HG02798 (cell line): ENCODE measurements at regions not wholly inside any gene's neighbourhood (a gene's known extent, or its start where the extent isn't known, plus 50 kb on each side); places are given as distances from the start of the nearest gene placed in this dataset.
"Not testable (repeated sequence)": the region's sequence is repeated elsewhere in the genome, so short reads cannot be mapped to it uniquely, and the experiment has no call there.

Experiments used
- ATAC-seq: cut with Tn5 transposase; IDR thresholded peaks from one replicate; pipeline ENCODE4 v1.9.1; 2021; ENCODE audit warnings: mild to moderate bottlenecking; ENCODE audit not compliant: unreplicated experiment, poor library complexity

DNA sequence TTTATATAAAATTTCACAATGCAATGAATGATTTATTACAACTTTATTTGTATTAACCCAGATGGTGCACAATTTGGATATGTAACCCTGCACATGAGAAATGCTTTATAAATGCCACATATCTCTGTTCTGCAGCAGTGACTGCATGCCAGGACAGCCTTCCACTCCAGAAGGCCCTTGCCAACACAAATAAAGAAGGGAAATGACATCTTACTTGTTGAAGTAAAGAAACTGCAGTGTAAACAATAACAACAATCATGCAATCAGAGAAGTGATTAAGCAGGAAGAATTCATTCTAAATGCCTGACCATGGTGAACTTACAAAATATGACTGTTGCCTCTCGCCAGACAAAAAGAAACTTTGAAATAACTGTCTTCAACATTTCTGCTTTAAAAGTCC is 129.9 kb upstream of the CHST9 start:
- ATAC-seq = no peak

DNA sequence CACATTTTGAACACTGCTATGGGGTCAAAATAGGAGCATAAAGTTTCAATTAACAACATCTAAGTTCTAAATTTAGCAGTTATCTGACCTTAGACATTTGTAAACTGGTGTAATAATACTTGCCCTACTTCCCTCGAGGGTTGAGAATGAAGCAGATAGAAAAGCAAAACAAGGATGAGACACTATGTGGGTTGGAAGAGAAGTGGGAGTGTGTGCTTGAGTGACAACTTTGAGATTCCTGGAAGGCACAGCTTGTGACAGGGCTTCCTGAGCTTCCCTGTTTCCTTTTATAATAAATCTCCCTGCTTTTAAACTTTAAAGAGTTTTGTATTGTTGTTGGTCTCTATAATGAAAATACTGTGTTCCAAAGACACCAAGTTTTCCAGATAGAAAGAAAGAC is 128.6 kb upstream of the CHST9 start:
- ATAC-seq = no peak

DNA sequence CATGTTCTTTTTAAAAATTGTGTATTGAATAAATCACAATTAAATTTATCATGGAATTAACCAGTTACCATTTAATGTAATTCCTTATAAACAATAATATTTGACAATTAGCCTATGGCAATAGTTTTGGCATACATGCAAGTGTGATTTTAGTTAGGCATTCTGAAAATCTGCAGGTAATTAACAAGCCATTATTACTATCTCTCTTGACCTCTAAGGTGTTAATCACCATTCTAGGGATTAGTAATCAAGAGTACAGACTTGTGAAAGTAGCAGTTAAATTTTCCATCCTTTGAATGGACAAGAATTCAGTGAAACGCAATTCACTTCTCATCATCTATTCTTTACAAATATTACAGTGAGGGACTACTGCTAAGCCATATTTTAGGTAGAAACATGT is 127.7 kb upstream of the CHST9 start:
- no peak for ATAC-seq

DNA sequence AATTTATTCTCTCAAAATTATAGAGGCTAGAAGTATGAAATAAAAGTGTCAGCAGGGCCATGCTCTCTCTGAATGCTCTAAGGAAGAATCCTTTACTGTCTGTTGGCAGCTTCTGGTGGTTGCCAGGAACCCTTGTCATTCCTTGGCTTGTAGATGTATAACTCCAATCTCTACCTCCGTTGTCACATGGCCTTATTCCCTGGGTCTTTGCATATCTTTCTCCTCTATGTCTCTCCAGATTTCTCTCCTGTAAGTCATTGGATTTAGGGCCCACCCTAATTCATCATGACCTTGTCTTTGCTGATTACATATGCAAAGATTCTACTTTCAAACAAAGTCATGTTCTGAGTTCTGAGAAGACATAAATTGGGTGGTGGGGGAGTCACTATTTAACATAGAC is 127.0 kb upstream of the CHST9 start:
- no peak for ATAC-seq

DNA sequence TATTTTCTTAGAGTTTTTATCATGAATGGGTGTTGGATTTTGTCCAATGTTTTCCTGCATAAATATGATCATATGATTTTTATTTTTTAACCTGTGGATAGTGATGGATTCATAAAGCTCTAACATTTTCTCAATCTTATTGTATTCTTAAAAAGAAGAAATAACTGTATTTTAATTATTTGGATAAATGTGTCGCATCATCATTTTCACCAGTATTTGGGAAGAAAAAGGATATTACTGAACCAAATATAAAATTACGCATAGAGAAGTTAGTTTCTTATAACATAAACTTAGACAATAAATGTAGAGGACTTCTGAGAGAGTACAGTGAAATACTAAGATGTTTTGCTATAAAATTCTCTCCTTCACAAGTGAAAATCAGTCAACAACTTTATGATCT is 126.0 kb upstream of the CHST9 start:
- no peak for ATAC-seq

DNA sequence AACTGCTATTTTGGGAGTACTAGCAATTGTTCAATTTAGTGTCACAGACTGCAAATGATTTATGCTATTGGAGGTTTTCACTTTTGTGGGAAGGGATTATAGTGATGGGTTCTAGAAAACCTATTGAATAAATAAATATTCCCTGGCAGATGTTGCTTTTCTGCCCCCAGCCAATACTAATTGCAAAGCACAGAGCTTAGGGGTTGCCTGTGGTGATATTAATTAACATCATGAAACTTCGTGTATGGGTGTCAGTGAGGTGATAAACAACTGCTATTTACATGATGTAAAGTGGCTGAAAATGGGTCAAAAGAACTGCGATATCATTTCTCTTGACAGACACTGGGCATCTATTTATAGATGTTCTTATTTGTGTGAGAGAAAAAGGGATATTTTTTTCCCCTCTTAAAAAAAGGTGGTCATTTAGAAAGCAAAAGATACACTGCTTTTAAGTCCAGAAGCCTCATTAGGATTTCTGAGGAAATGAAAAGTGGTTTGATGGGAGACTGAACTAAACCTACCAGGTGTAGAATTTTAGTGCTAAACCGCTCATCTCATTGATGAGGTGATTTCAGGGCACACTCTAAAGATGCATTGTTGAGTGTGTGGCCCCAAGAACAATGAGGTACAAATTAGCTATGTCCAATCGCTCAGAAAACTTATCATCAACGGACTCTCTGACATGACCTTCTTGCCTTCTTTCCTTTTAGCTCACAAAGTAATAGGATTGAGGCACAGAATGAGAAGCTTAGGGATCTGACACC is 116.7 kb upstream of the CHST9 start:
- no peak for ATAC-seq

DNA sequence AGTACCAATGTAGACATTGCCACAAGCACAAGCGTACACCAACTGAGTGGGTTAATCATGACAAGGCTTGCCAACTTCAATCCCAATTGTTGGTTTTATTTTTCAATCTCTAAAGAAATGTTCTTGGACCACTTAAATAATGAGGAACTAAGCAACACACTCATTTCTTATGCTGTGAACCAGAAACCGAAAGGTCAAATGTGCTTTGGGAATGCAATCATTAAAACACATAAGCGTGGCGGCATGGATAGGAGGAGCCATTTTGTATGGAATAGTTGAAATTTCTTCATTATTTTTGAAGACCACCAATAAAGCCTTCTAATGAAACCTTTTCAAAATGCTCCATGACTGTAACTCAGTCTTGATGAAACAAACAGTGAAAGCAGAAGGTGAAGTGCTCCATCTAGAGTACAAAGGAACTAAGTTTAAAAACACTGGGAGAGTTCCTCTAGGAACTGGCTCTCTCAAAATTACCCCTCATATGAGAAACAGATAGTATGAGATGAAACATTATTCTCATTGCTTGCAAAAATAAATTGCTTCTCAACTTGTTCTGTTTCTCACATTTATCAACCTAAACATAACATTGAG is 113.2 kb upstream of the CHST9 start:
- no peak for ATAC-seq

DNA sequence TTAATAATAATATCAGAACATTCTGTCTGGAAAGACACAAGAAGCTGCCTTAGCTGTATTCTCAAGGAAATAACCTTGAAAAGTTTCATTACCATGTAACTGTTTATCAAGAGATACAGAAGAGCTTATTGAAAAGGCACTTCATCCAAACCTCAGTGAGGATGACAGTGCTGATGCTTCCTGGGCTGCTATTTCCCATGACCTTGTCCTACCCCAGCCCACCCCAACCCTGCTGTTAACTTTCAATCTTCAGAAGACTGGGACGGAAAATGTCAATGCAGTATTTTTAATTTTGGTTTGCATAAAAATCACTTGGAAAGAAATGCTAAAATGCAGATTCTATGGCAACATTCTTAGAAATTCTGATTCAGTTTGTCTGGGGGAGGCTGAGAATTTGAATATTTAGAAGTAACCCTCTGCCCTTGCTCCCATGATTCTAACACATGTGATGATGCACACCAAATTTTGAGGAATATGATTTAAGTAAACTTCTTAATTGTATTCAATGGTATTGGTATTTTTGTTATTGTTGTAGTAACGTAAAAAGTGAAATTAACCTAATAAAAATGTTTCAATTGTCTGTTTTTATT is 101.0 kb upstream of the CHST9 start:
- not testable (repeated sequence) for ATAC-seq

DNA sequence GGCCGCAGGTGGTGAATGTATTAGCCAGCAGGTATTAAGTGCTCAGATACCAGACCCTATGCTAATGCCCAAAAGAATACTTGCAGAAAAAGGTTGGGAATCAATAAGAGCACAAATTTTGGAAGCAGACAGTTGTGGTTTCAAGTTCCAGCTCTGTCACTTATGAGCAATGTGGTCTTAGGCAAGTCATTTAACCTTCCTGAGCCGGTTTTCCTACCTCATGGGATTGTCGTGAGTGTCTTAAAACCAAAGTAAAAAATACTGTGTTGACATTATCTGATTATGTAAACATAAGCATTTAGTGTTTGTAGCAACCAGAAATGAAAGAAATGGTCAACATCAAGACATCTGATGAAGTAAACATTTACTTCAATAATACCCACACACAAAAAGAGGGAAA is 93.0 kb upstream of the CHST9 start:
- ATAC-seq = no peak

DNA sequence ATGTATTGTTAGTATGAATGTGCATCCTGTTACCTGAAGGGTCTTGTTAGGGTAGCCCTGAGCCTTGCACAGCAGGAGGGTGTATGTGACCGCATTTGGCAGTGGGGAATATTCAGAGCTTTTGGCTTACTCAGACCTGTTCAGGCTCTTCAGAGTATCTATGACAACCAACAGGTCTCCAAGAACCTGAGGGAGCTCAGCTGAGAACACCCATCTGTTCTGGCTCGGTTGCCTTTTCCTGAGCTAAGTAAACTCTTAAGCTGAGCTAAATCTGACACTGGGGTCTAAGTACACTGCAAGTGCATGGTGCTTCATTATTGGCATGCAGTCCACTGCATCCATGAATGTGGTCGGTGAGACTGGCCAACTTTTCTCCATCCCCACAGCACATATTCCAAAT is 92.4 kb upstream of the CHST9 start:
- no peak for ATAC-seq

DNA sequence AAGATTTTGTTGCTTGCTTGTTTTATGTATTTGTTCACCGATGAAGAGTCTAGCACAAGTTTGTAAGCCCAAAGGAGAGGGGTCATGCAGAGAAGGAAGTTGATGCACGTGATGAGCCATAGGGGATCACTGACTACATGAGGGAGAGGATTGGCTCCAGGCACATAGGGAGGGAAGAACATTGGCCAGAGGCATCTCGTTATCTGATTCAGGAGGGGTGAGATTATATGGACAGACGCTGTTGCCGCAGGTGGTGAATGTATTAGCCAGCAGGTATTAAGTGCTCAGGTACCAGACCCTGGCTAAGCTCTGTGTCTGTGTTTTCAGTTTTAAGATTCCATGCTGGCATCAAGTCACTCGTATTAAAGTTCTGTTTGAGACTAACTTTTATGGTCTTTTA is 91.8 kb upstream of the CHST9 start:
- ATAC-seq = no peak

DNA sequence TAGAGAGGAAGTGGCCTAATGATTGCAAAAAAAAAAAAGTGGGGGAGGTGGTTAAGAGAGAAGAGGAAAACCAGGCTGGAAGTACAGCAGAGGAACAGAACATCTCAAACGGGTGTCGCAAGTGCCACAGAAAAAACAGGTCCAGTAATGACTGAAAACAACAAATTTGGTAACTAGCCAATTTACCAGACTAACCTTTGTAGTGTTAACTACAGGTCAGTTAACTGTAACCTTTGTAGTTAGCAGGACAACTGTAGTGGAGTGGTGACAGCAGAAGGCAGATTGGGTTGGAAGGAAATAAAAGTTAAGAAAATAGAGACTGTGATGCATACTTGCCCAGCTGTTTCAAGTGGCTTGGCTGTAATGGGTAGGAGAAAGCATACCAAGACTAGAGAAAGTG is 91.4 kb upstream of the CHST9 start:
- ATAC-seq = no peak

DNA sequence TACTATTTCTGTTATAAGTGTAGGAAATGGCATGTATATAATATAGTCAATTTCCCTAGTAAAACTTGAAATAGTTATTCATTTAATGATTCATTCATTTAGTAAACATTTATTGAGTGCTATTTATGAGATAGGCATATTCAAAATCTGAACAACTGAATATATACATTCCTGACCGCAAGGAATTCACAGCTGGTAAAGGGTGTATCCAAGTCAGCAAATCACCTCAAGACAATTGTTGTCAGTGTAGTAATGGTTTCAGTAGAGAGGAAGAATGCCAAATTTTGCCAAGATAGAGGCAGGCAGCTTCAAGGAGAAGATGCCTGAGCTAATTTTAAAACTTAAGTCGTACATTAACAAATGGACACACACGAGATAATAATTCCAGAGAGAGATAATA is 89.8 kb upstream of the CHST9 start:
- ATAC-seq = no peak

DNA sequence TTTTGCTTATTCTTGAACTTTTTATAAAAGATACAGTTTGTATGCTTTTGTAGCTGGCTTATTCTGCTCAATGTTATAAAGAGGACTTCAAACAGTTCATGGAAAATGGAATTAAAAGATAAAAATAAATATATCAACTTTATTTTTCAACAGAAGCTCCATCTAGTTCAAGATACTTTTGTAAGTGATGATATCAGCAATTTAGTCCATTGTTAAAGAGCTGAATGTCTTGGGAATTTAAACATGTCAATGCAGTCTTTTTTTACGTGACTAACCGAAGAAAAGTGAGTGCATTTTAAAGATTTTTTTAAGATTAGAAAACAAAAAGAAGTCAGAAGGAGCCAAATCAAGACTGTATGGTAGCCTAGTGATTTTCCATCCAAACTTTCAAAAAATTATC is 85.4 kb upstream of the CHST9 start:
- ATAC-seq = no peak

DNA sequence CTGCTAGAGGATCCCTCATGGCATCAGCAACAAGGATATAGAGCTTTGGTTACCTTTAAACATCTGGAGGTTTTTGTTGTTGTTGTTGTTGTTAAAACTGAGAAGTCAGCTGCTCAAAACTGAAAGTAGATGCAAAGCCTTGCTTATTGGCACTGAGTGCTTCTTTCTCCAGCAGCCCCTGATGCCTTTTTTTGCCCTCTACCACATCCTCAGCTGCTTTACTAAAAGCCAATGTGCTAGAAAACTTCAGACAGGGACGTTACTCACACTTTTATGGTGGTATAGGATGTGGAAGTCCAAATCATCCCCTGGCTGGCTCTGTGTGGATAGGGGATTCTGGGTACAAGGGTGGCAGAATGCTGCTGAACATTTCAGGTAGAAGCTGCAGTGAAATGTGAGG is 78.3 kb upstream of the CHST9 start:
- ATAC-seq = no peak

DNA sequence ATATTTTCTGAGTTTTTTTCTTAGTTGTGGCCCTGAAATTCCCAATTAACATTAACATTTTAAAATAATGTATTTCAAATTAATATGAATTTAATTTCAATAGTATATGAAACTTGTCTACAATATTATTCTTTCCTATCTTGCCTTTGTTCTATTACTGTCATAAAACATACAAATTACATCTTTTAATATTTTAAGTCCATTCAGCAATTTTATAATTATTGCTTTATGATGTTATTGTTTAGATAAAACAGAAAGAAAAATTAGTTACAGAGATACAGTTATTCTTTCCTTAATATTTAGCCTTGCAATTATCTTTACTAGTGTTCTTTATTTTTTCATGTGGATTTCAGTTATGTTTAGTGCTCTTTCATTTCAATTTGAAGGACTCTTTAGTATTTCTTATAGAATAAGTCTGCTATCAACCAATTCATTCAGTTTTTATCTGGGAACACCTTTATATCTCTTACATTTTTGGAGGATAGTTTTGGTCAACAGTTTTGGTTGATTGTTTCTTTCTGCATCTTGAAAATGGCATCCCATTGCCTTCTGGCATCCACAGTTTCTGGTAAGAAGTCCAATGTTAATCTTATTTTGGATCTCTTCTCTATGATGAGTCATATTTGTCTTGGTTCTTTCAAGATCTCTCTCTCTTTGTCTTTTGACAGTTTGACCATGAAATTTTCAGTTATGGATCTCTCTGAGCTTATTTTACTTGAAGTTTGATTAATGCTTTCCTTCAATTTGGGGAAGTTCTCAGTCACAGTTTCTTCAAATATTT is 76.9 kb upstream of the CHST9 start:
- ATAC-seq = no peak

DNA sequence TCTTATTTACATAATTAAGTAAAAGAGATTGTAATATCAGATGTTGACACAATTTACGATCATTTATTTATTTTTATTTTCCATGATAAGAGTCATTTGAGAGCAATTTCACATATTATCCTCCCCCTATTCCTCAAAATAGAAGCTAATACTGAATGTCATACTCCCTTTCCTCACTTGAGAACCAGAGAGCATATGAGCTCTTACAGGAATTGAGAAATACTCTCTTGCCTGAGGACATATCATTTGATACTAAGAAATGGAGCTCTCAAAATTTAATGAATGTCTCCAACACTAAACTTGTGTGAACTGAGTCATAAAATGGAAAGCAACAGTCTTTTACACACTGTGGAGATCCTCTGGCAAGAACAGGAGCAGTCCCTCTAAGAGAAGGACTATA is 68.5 kb upstream of the CHST9 start:
- ATAC-seq = no peak

DNA sequence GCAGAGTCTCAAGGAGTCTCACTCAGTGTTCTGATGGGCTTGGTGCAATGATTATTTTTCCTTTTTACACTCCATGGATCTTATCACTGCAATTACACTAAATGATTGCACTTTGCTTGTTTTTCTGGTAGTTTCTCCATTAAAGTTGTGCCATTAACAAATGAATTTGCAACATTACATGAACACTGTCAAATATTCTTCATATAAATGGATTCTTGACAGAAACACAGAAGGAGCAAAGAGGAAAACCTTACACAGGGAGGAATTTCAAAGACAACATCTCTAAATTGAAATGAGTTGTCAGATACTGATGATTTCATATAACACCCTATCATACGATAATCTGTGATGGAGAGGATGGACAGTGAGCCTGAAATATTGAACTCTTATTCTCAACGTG is 65.4 kb upstream of the CHST9 start:
- no peak for ATAC-seq

DNA sequence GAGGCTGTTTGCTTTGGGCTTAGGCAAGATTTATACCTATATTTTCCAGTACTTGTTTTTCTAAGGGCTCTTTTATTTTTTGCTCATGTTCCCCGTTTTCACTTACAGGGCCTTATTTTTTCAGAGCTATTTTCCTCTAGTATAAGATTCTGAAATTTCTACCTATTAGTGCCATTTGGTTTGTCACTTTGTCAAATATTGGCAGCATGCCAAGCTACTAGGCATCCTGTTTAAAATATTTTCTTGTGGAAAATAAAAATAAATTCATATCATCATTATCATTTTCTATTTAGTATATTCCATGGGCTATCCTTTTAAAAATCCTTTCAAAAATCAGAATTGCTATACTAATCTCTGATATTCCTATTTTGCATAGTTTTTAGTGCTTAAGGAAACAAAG is 64.8 kb upstream of the CHST9 start:
- ATAC-seq = no peak

DNA sequence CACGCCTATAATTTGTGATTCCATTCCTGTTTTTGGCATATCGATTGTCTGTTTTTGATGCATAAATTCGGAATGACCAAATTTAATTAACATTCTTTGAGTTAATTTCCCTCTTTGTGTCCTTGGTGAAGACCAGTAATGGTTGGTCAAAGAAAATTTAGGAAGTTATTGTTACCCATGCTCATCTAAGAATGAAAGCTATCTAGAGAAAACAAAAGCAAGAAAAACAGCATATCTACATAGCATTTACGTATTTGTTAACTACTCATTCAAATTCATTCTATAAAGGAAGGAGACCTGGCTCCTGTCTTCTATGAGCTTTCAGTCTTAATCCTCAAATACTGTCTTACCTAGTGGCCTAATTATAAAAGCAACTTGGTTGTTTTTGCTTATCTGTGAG is 59.2 kb upstream of the CHST9 start:
- no peak for ATAC-seq

DNA sequence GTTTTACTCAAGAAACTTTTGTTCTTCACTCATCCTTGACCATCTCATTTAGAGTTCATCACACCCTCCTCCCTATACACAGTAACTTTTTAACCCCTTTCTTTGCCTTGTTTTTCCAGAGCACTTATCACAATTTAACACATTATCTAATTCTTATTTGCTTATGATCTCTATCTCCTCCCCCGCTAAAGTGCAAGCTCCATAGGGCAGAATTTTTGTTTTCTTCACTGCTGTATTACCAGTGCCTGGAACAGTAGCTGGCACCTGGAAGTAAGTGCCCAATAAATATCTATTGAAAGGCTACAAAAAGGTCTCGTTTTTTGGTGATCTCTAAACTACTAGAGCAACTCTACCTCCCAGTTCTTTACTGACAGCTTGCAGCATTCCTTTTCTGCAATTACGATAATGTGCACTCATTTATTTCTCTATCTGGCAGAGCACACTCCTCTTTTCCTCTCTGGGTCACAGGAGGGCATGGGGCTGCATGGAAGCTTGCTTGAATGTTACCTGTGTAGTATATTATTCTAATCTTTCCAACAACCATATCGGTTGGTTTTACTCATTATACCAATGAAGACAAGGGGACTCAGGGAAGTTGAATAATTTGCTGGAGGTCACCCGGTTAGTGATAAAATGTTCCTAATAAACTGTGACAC is 57.4 kb upstream of the CHST9 start:
- ATAC-seq = no peak
